Type B pancreatic cell (in vitro differentiated cells): ENCODE measurements at regions not wholly inside any gene's neighbourhood (a gene's known extent, or its start where the extent isn't known, plus 50 kb on each side); places are given as distances from the start of the nearest gene placed in this dataset.

Experiments
- DNase-seq: peaks from one replicate; pipeline ENCODE4 v3.0.0; 2021; ENCODE audit warnings: mixed read lengths; ENCODE audit not compliant: unreplicated experiment; ENCODE audit errors: extremely low spot score
- H3K27ac Mint-ChIP-seq: 2 replicates; pipeline ENCODE4 v1.8.0; 2021; ENCODE audit warnings: mild to moderate bottlenecking, mixed read lengths
- H3K27me3 Mint-ChIP-seq: 2 replicates; pipeline ENCODE4 v1.8.0; 2021; ENCODE audit warnings: mixed read lengths
- H3K36me3 Mint-ChIP-seq: 2 replicates; pipeline ENCODE4 v1.8.0; 2021; ENCODE audit warnings: mixed read lengths
- H3K4me1 Mint-ChIP-seq: one replicate; pipeline ENCODE4 v1.8.0; 2021; ENCODE audit warnings: mixed read lengths; ENCODE audit not compliant: unreplicated experiment
- H3K4me3 Mint-ChIP-seq: 2 replicates; pipeline ENCODE4 v1.8.0; 2021; ENCODE audit warnings: mild to moderate bottlenecking, mixed read lengths
- H3K9me3 Mint-ChIP-seq: 2 replicates; pipeline ENCODE4 v1.8.0; 2021; ENCODE audit warnings: mixed read lengths
- TF ChIP-seq, protein P1 (sequence below): fragments of 200-600 bp; sonication (generic); conservative IDR thresholded peaks from 2 replicates; pipeline ENCODE4 v1.5.0; 2021; ENCODE audit warnings: antibody characterized with exemption, mild to moderate bottlenecking

- no peak for DNase-seq
- no peak overlapping the region for H3K4me3 Mint-ChIP-seq
- H3K36me3 Mint-ChIP-seq: no peaks in the 10 kb centered on the region
- H3K27me3 Mint-ChIP-seq: peaks cover 3% of the 10 kb centered on the region
- H3K9me3 Mint-ChIP-seq: no peaks in the 10 kb centered on the region
- H3K27ac Mint-ChIP-seq: no peak overlapping the region
- peaks cover 16% of the 10 kb centered on the region for H3K4me1 Mint-ChIP-seq
- TF ChIP-seq, protein P1, sequence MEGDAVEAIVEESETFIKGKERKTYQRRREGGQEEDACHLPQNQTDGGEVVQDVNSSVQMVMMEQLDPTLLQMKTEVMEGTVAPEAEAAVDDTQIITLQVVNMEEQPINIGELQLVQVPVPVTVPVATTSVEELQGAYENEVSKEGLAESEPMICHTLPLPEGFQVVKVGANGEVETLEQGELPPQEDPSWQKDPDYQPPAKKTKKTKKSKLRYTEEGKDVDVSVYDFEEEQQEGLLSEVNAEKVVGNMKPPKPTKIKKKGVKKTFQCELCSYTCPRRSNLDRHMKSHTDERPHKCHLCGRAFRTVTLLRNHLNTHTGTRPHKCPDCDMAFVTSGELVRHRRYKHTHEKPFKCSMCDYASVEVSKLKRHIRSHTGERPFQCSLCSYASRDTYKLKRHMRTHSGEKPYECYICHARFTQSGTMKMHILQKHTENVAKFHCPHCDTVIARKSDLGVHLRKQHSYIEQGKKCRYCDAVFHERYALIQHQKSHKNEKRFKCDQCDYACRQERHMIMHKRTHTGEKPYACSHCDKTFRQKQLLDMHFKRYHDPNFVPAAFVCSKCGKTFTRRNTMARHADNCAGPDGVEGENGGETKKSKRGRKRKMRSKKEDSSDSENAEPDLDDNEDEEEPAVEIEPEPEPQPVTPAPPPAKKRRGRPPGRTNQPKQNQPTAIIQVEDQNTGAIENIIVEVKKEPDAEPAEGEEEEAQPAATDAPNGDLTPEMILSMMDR: no peak
Observed at GRCh38 chr6:156345700-156346099, 431.5 kb upstream of the ARID1B start.

DNA sequence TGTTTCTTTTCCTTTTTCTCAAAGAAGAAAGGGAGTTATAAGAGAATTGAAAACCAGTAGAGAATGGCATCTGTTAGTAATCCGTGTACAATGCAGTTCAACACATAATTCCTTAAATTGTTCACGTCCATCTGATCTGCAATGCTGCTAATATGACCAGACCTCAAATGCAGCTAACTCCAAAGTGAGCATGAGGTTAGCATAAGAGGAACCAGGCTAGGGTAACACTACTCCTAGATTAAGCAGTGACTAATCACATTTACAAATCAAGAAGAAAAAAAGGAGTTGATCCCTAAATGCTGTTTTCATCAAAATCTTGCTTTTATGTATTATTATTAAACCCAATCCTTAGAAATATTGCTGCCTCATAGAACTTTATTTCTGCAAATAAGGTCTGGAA lies 432.7 kb upstream of the ARID1B start:
- Mint-ChIP-seq H3K27ac (no peak overlapping the region), H3K27me3 (peaks cover 3% of the 10 kb centered on the region), H3K4me1 (peaks cover 16% of the 10 kb centered on the region), H3K36me3 (no peaks in the 10 kb centered on the region), H3K9me3 (no peaks in the 10 kb centered on the region), H3K4me3 (no peak overlapping the region)
- no peak for DNase-seq
- TF ChIP-seq, protein P1: no peak

DNA sequence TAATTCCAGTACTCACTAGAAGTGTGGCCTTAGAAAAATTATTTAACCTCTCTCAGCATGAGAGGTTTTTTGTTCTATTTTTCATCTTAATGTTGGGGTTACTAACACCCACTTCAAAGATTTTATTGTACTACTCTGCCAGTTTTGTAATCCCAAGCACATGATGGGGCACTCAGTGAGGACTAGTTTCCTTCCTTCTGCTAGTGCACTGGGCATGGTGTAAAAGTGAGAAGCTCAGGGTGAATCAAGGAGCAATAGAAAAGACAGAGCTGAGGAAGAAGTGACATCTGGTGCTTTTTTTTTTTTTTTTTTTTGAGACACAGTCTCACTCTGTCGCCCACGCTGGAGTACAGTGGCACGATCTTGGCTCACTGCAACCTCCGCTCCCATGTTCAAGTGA lies 439.4 kb upstream of the ARID1B start:
- Mint-ChIP-seq H3K36me3 (peaks cover 2% of the 10 kb centered on the region), H3K4me3 (no peak overlapping the region), H3K4me1 (peaks cover 7% of the 10 kb centered on the region), H3K27ac (no peak overlapping the region), H3K9me3 (peaks cover 7% of the 10 kb centered on the region), H3K27me3 (peaks cover 3% of the 10 kb centered on the region)
- no peak for DNase-seq
- TF ChIP-seq, protein P1: no peak

GRCh38 chr6:156336733-156337132 lies 440.4 kb upstream of the ARID1B start:
- Mint-ChIP-seq H3K36me3 (peaks cover 3% of the 10 kb centered on the region), H3K9me3 (peaks cover 8% of the 10 kb centered on the region), H3K4me1 (peaks cover 7% of the 10 kb centered on the region), H3K27ac (no peak overlapping the region), H3K27me3 (peaks cover 1% of the 10 kb centered on the region), H3K4me3 (no peak overlapping the region)
- no peak for DNase-seq
- TF ChIP-seq, protein P1: no peak

- Mint-ChIP-seq H3K27ac (no peak overlapping the region), H3K9me3 (peaks cover 12% of the 10 kb centered on the region), H3K27me3 (no peaks in the 10 kb centered on the region), H3K4me1 (peaks cover 7% of the 10 kb centered on the region), H3K36me3 (peaks cover 3% of the 10 kb centered on the region), H3K4me3 (no peak overlapping the region)
- TF ChIP-seq, protein P1: no peak
- DNase-seq: no peak
Observed at GRCh38 chr6:156336089-156336488, 441.1 kb upstream of the ARID1B start.

GRCh38 chr6:156334966-156335365 lies 442.2 kb upstream of the ARID1B start:
- no peak overlapping the region for H3K27ac Mint-ChIP-seq
- DNase-seq: no peak
- H3K4me1 Mint-ChIP-seq: peaks cover 7% of the 10 kb centered on the region
- H3K4me3 Mint-ChIP-seq: no peak overlapping the region
- no peaks in the 10 kb centered on the region for H3K27me3 Mint-ChIP-seq
- H3K36me3 Mint-ChIP-seq: peaks cover 3% of the 10 kb centered on the region
- TF ChIP-seq, protein P1: no peak
- peaks cover 12% of the 10 kb centered on the region for H3K9me3 Mint-ChIP-seq
